Heart right ventricle (tissue), 16 donors: ENCODE measurements at regions not wholly inside any gene's neighbourhood (a gene's known extent, or its start where the extent isn't known, plus 50 kb on each side); places are given as distances from the start of the nearest gene placed in this dataset.

Experiments used
- ATAC-seq, 8 donors: fragments of 200-7000 bp; cut with Tn5 transposase; one replicate each; pipeline ENCODE4 v1.9.1; 2020; ENCODE audit warnings: mild to moderate bottlenecking in 8 of 8, moderate library complexity in 8 of 8, moderate number of reproducible peaks in 1 of 8
- DNase-seq, 2 donors: peaks; one replicate each; pipeline ENCODE4 v3.0.0-alpha.2; 2020
- H3K27ac ChIP-seq, 10 donors: fragments of 200-600 bp; sonication (generic) in 2 of 10; one replicate each; pipeline versions ENCODE4 v1.5.0 to v1.8.0; 2020 to 2022; ENCODE audit warnings: mild to moderate bottlenecking in 3 of 10
- H3K27me3 ChIP-seq, 7 donors: fragments of 200-600 bp; one replicate each; pipeline ENCODE4 v1.8.0; 2021 to 2022; ENCODE audit warnings: mild to moderate bottlenecking in 2 of 7
- H3K36me3 ChIP-seq, 9 donors: fragments of 200-600 bp; sonication (generic) in 1 of 9; one replicate each; pipeline versions ENCODE4 v1.5.0 to v1.8.0; 2020 to 2022; ENCODE audit warnings: mild to moderate bottlenecking in 2 of 9
- H3K4me1 ChIP-seq, 9 donors: fragments of 200-600 bp; sonication (generic) in 1 of 9; one replicate each; pipeline versions ENCODE4 v1.5.0 to v1.8.0; 2020 to 2022; ENCODE audit warnings: mild to moderate bottlenecking in 4 of 9
- H3K4me3 ChIP-seq, 10 donors: fragments of 200-600 bp; sonication (generic) in 2 of 10; one replicate each; pipeline versions ENCODE4 v1.5.0 to v1.8.0; 2020 to 2022; ENCODE audit warnings: mild to moderate bottlenecking in 7 of 10, moderate library complexity in 2 of 10
- H3K9me3 ChIP-seq, 11 donors: fragments of 200-600 bp in 10 of 11; sonication (generic) in 2 of 11; one replicate each; pipeline versions ENCODE4 v1.5.0 to v1.8.0; 2013 to 2022; ENCODE audit warnings: mild to moderate bottlenecking in 2 of 11, control low read depth in 1 of 11, moderate library complexity in 1 of 11
- WGBS, 2 donors: extraction: QIAGEN DNeasy Blood & Tissue Kit; methylation state at CpG; one replicate each; pipeline ENCODE4 v1.1.7; 2013; ENCODE audit warnings: inconsistent platforms in 1 of 2; 5-methylcytosine and 5-hydroxymethylcytosine counted together
- intact Hi-C, 10 donors: fragments of 100-400 bp; cut with DNase I; formaldehyde crosslinking; loops; one replicate each; pipeline versions ENCODE4 v1.11.1 to v1.14.2; 2022
- TF ChIP-seq, protein P1 (sequence below), 9 donors: fragments of 200-600 bp; sonication (generic) in 2 of 9; IDR thresholded peaks; one replicate each; pipeline versions ENCODE4 v1.5.0 to v1.8.0; 2021 to 2022; ENCODE audit warnings: antibody characterized with exemption in 9 of 9, mild to moderate bottlenecking in 5 of 9, moderate library complexity in 1 of 9
- donor health status: Arrhythmogenic right ventricular cardiomyopathy.
- donor health status: ischemic (EF 13 %, LVEDD 7.1; RV severe dilation, severe dysfunction).
- donor health status: healthy with polysubstance abuse.
- donor health status: DM: no; HTN: yes; CAD: no.
- donor health status: DM: no; HTN: no; CAD: no.
- donor health status: ischemic (EF 25% LVEDD 6.9; RV normal size, moderate dysfunction).
- donor health status: ischemic (EF 25% LVEDD 5.7; RV mildly dilated, moderate dysfunction).
- donor health status: healthy.
- donor health status: DM: yes; HTN: yes; CAD: no.
- donor health status: Ischemic cardiomyopathy.
- donor health status: ischemic (EF 35%, LVEDD 5.7; RV mildly dilated, moderate dysfunction).
- donor health status: nonischemic (EF 11% LVEDD 7.7; RV severe dilation, severe dysfunction).
- donor health status: DM: yes; HTN: yes; CAD: no.
- donor health status: PGD.
- donor health status: ischemic (EF 29% LVEDD 5.4; RV normal size, mild dysfunction).
- donor health status: nonischemic (EF 23%, LVEDD 6.1; RV moderate dilation, normal function).

DNA sequence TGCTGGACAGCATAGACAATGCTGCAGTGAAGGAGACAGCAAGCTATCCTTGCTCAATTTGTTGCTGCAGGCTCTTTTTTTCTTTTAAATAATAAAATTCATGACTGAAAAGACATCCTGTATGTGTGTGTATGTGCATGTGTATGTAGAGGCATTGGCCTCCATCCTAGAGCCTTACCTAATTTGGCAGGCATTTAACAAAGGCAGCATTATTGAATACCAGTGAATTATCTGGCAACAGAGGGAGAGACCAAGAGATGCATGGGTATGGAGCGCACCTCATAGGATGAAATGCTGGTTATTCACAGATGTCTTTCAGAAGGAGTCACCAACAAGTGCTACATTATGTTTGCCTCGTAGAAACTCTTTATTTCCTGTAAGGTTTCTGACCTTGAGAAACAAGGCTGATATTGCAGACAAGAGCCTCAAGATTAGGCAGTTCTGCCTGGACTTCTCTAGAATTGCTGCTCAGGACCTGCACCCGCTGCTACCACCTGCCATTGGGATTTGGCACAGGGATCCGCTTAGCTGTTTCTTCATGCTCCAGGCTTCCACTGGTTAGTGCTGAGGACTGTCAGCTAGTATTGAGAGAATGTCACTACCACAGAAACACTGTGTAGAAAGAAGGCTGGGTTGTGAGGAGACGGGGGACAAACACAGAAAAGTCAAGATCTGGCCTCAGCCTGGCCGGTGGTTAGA lies 247.7 kb upstream of the RFX3 start:
- 85 to 87% methylated on average over 6 of the region's 6 CpGs for WGBS, 2 donors
- Histone ChIP-seq H3K9me3 (no peaks in the 10 kb centered on the region), H3K4me1 (no peaks in the 10 kb centered on the region), H3K4me3 (no peak overlapping the region), H3K36me3 (no peaks in the 10 kb centered on the region), H3K27me3 (peaks cover 0 to 4% (median 0%) of the 10 kb centered on the region in 7 donors), H3K27ac (no peak overlapping the region)
- ATAC-seq (no peak), DNase-seq (no peak)
- TF ChIP-seq, protein P1, sequence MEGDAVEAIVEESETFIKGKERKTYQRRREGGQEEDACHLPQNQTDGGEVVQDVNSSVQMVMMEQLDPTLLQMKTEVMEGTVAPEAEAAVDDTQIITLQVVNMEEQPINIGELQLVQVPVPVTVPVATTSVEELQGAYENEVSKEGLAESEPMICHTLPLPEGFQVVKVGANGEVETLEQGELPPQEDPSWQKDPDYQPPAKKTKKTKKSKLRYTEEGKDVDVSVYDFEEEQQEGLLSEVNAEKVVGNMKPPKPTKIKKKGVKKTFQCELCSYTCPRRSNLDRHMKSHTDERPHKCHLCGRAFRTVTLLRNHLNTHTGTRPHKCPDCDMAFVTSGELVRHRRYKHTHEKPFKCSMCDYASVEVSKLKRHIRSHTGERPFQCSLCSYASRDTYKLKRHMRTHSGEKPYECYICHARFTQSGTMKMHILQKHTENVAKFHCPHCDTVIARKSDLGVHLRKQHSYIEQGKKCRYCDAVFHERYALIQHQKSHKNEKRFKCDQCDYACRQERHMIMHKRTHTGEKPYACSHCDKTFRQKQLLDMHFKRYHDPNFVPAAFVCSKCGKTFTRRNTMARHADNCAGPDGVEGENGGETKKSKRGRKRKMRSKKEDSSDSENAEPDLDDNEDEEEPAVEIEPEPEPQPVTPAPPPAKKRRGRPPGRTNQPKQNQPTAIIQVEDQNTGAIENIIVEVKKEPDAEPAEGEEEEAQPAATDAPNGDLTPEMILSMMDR (IDR thresholded peaks at IDR 0.05), result no peak
- intact Hi-C loops, result no loop called here

DNA sequence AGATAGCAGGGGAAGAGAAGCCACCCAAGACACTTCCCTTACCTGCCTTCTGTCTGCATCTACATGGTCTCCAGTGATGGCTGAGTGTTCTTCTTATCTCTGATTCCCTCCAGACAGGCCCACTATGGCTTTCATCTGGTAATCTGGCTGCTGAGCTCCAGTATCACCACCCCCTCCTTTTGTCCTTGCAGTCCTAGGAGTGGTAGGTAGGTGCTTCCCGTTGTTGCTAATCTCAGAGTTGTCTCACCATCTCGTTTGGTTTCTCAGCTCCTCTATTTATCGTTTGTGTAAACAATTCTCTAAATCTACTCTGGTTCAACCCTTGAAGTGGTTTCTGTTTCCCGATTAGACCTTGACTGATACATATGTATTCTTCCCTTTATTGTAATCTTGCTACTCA lies 243.8 kb upstream of the RFX3 start:
- Histone ChIP-seq H3K4me3 (no peak overlapping the region), H3K36me3 (no peaks in the 10 kb centered on the region), H3K4me1 (no peaks in the 10 kb centered on the region), H3K27me3 (peaks cover 0 to 4% (median 0%) of the 10 kb centered on the region in 7 donors), H3K9me3 (no peaks in the 10 kb centered on the region), H3K27ac (peak overlapping the region in 2 of 10 donors; percentile 1 to 37)
- ATAC-seq (no peak), DNase-seq (no peak)
- WGBS, 2 donors, result 19 to 23% methylated on average over 4 of the region's 4 CpGs
- intact Hi-C loops, result loop anchor here in 1 of 10 donors (10.0 kb wide), 1 partner anchor 305 kb away; no protein-coding TSS in a partner anchor
- TF ChIP-seq, protein P1 (IDR thresholded peaks at IDR 0.05), result no peak

DNA sequence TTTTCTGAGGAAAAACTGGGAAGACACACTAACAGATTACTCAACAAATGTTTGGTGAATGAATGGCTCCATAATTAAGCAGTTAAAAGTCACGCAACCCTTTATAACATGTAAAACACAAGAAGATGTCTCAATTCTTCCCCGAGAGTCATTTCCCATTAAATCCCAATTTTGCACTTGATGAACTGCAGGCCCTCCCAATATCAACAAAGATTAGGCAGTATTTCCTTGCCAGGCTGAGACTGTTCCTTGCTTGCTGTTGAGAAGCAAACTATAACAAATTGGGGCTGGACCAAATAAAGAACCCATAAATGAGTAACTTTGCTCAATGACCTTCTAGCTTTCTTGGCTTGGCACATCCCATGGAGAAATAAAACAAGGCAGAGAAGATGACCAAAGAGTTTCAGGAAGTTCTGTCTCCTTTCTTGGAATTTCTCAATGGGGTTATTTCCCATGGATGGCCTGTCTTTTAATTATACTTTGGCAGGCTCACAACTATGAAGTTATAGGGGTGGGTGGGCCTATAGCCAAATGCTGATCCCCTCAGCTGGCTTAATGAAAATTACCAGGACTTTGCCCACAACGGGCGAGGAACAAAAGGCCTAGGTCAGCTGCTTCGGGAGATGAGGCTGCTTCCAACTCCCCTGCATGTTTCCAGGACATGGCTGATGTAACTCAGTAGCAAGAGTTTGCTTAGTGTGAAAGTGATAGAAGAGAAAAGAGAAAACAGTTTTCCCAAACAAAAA lies 243.1 kb upstream of the RFX3 start:
- intact Hi-C loops, result loop anchor here in 1 of 10 donors (10.0 kb wide), 1 partner anchor 306 kb away; no protein-coding TSS in a partner anchor
- no peak overlapping the region for H3K4me3 ChIP-seq
- DNase-seq, result no peak
- peak overlapping the region in 3 of 10 donors; percentile 2 to 37 (median 7) for H3K27ac ChIP-seq
- peak in 4 of 8 donors; percentile 38 to 58 (median 52) for ATAC-seq
- TF ChIP-seq, protein P1 (IDR thresholded peaks at IDR 0.05), result no peak
- no peaks in the 10 kb centered on the region for H3K36me3 ChIP-seq
- H3K9me3 ChIP-seq, result peaks cover 0 to 2% (median 0%) of the 10 kb centered on the region in 11 donors
- peaks cover 0 to 4% (median 0%) of the 10 kb centered on the region in 7 donors for H3K27me3 ChIP-seq
- H3K4me1 ChIP-seq, result no peaks in the 10 kb centered on the region
- WGBS, 2 donors, result 76 to 85% methylated on average over 5 of the region's 5 CpGs

DNA sequence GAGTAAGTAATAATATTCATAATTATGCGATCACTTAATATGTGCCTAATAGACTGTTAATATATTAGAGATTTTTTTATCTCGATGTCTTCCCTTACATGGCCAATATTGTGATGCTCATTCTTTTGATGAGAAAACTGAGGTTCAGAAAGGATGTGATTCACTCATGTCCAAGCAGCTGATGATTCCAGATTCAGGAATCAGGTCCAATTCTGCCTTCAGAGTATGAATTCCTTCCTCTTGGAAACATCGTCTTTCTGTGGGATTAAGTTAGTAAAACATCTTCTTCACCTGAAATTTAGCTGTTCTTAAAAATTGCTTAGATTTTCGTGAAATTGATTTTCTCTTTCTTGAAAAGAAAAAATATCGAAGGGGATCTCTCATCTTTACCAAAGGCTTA lies 242.5 kb upstream of the RFX3 start:
- no peak for DNase-seq
- peaks cover 0 to 4% (median 0%) of the 10 kb centered on the region in 7 donors for H3K27me3 ChIP-seq
- intact Hi-C loops, result loop anchor here in 1 of 10 donors (10.0 kb wide), 1 partner anchor 307 kb away; no protein-coding TSS in a partner anchor
- TF ChIP-seq, protein P1 (IDR thresholded peaks at IDR 0.05), result no peak
- H3K9me3 ChIP-seq, result peaks cover 0 to 8% (median 0%) of the 10 kb centered on the region in 11 donors
- 84 to 88% methylated on average over 5 of the region's 5 CpGs for WGBS, 2 donors
- ATAC-seq, result no peak
- H3K27ac ChIP-seq, result peak overlapping the region in 2 of 10 donors; percentile 2 to 15
- no peaks in the 10 kb centered on the region for H3K4me1 ChIP-seq
- no peak overlapping the region for H3K4me3 ChIP-seq
- no peaks in the 10 kb centered on the region for H3K36me3 ChIP-seq
